ENCODE measurements at regions not wholly inside any gene's neighbourhood (a gene's known extent, or its start where the extent isn't known, plus 50 kb on each side); places are given as distances from the start of the nearest gene placed in this dataset.

GRCh38 chr5:90301248-90301647 is 108.3 kb downstream of the CETN3 start:
- H3K14ac ChIP-seq (ENCODE audit: insufficient read length): no peak overlapping the region
- H2BK15ac ChIP-seq (ENCODE audit: low read length): no peak overlapping the region
- H4K20me1 ChIP-seq (replicated peaks in 1 of 2; ENCODE audit: control insufficient read depth in 1 of 2, insufficient read depth in 2 of 2, low read length in 2 of 2): no peaks in the 10 kb centered on the region
- no peak for FAIRE-seq
- no peak overlapping the region for H4K8ac ChIP-seq (ENCODE audit: extremely low read depth, insufficient read depth, low read length)
- POLR2A ChIA-PET (ENCODE audit: partially characterized antibody): interaction anchor here (0.9 kb wide), 1 partner anchor 108 kb away, joined by 3 read pairs; the partner anchor contains the start of gene CETN3
- no peak overlapping the region for H3K4me3 ChIP-seq (ENCODE audit: extremely low read depth in 1 of 4, insufficient read depth in 2 of 4, low read depth in 3 of 4, low read length in 4 of 4)
- no peak overlapping the region for H2BK12ac ChIP-seq (ENCODE audit: low read depth, low read length)
- peaks cover 5 to 15% (median 9%) of the 10 kb centered on the region in 4 experiments; a peak in 5 of 7 replicates for H3K4me1 ChIP-seq (replicated peaks in 1 of 4; ENCODE audit: control insufficient read depth in 3 of 4, insufficient read depth in 4 of 4, low read length in 3 of 4)
- no peaks in the 10 kb centered on the region for H3K36me3 ChIP-seq (ENCODE audit: control insufficient read depth in 2 of 4, insufficient read depth in 4 of 4, low read length in 3 of 4)
- no peaks in the 10 kb centered on the region for H3K23me2 ChIP-seq (ENCODE audit: low read depth, low read length)
- no peak for DNase-seq (ENCODE audit: low read depth in 1 of 2, low spot score in 2 of 2)
- no peak for TF ChIP-seq MAFK (IDR thresholded peaks at IDR 0.05; ENCODE audit: low read depth, low read length)
- H3K27ac ChIP-seq (ENCODE audit: low read depth, low read length): no peak overlapping the region
- no peak overlapping the region for H2AK5ac ChIP-seq (ENCODE audit: low read depth, low read length)
- H2BK5ac ChIP-seq (ENCODE audit: low read depth, low read length): no peak overlapping the region
- no peak overlapping the region for H3K9ac ChIP-seq (replicated peaks in 1 of 4; ENCODE audit: extremely low read depth in 1 of 4, low read depth in 3 of 4, low read length in 3 of 4)
- no peak overlapping the region for H2AFZ ChIP-seq (ENCODE audit: low read length)
- H3K9me3 ChIP-seq (ENCODE audit: insufficient read depth in 2 of 2, low read depth in 1 of 2, low read length in 1 of 2): no peaks in the 10 kb centered on the region
- no peaks in the 10 kb centered on the region for H3K79me1 ChIP-seq (ENCODE audit: low read depth, low read length)
- no peak overlapping the region for H4K91ac ChIP-seq (replicated peaks; ENCODE audit: insufficient read length, low read length)
- H4K5ac ChIP-seq (ENCODE audit: insufficient read length, low read depth, low read length): no peak overlapping the region
- no peak overlapping the region for H2BK120ac ChIP-seq (replicated peaks; ENCODE audit: low read depth, low read length)
- no peaks in the 10 kb centered on the region for H3K79me2 ChIP-seq (ENCODE audit: control insufficient read depth in 1 of 2, insufficient read depth in 2 of 2, low read length in 2 of 2)
- H2BK20ac ChIP-seq (ENCODE audit: low read length): no peak overlapping the region
- no peak overlapping the region for H3K18ac ChIP-seq (ENCODE audit: extremely low read depth, low read length)
- no peak overlapping the region for H3K4me2 ChIP-seq (ENCODE audit: insufficient read depth in 1 of 2, low read depth in 2 of 2, low read length in 2 of 2)
- H3K27me3 ChIP-seq (replicated peaks in 1 of 4; ENCODE audit: control insufficient read depth in 3 of 4, extremely low read depth in 1 of 4, insufficient read depth in 3 of 4, low read length in 3 of 4): no peaks in the 10 kb centered on the region
- WGBS, 2 experiments (ENCODE audit: extremely low coverage in 1 of 2, insufficient coverage in 1 of 2, insufficient read length in 1 of 2, insufficient replicate concordance in 2 of 2, low coverage in 1 of 2, low lambda C conversion rate in 2 of 2, missing lambda C conversion rate in 1 of 2): 81% methylated on average over 2 of the region's 2 CpGs; no CpG with 5 or more reads in 1 of the 2 experiments
- CTCF ChIA-PET (ENCODE audit: partially characterized antibody): interaction anchor here (0.5 to 1.4 kb wide), 3 partner anchors 35 to 826 kb away, joined by 3 read pairs; no protein-coding TSS in a partner anchor
- H3K56ac ChIP-seq (replicated peaks; ENCODE audit: insufficient read length, low read depth, low read length): no peak overlapping the region
- no peak overlapping the region for H3K4ac ChIP-seq (replicated peaks; ENCODE audit: insufficient read length, low read depth, low read length)
- no peak overlapping the region for H3K23ac ChIP-seq (ENCODE audit: insufficient read length)
